OCI-LY3 (cell line): ENCODE measurements at regions not wholly inside any gene's neighbourhood (a gene's known extent, or its start where the extent isn't known, plus 50 kb on each side); places are given as distances from the start of the nearest gene placed in this dataset.

Source experiments
- EZH2phosphoT487 ChIP-seq: fragments of 200-600 bp; shearing (Covaris generic); IDR thresholded peaks from 2 replicates; pipeline ENCODE4 v1.6.1; 2018; ENCODE audit warnings: antibody characterized with exemption, mixed run types, low read depth
- TF ChIP-seq, protein P1 (sequence below): fragments of 200-600, 300-600 bp; sonication (generic); IDR thresholded peaks from 2 replicates; pipeline ENCODE4 v1.5.1; 2014; ENCODE audit warnings: antibody characterized with exemption, low read length, low read depth

DNA sequence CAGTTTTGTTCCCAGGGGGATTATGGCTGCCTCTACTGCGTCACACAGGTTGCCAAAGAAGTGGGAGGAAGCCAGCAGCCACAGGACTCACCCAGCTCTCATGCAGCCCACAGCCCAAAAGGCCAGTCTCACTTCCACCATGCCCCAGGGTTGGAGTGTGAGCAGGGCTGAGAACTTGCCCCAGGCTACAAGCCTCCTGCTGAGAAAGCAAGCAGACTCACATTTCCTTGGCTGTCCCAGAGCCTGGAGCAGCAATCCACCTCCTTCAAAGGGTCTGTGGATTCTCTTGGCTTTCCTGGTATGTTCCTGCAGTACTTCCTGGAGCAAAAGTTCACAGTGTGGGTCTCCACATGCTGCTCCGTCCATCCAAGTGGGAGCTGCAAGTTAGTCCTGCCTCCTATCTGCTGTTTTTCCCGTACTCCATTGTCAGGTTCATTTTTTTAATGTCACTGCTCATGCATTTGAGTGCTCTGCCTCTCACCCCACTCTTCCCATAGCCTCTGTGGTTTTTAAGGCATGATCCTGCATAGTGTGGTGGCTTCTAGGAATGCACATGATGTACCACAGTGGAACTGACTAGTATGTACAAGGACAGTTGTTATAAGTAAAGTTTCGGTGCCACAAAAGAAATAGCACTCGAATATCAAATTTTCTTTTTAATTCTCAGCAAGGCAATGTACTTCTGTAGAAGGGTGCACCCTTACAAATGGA lies 56.2 kb upstream of the ARHGEF7 start:
- TF ChIP-seq, protein P1, sequence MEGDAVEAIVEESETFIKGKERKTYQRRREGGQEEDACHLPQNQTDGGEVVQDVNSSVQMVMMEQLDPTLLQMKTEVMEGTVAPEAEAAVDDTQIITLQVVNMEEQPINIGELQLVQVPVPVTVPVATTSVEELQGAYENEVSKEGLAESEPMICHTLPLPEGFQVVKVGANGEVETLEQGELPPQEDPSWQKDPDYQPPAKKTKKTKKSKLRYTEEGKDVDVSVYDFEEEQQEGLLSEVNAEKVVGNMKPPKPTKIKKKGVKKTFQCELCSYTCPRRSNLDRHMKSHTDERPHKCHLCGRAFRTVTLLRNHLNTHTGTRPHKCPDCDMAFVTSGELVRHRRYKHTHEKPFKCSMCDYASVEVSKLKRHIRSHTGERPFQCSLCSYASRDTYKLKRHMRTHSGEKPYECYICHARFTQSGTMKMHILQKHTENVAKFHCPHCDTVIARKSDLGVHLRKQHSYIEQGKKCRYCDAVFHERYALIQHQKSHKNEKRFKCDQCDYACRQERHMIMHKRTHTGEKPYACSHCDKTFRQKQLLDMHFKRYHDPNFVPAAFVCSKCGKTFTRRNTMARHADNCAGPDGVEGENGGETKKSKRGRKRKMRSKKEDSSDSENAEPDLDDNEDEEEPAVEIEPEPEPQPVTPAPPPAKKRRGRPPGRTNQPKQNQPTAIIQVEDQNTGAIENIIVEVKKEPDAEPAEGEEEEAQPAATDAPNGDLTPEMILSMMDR = no peak
- TF ChIP-seq EZH2phosphoT487 = no peak
